Sigmoid colon (tissue), 6 donors: ENCODE measurements at regions not wholly inside any gene's neighbourhood (a gene's known extent, or its start where the extent isn't known, plus 50 kb on each side); places are given as distances from the start of the nearest gene placed in this dataset.

Experiments used
- DNase-seq: peaks from one replicate; pipeline ENCODE4 v3.0.0-alpha.2; 2019
- H3K27ac ChIP-seq, 4 donors: fragments of 200-600 bp; sonication (generic); one replicate each; pipeline ENCODE4 v1.5.1; 2016 to 2019; ENCODE audit warnings: mild to moderate bottlenecking in 1 of 4
- H3K27me3 ChIP-seq, 3 donors: fragments of 200-600 bp; sonication (generic); one replicate each; pipeline ENCODE4 v1.5.1; 2019; ENCODE audit warnings: mild to moderate bottlenecking in 1 of 3
- H3K36me3 ChIP-seq, 4 donors: fragments of 200-600 bp; sonication (generic); one replicate each; pipeline ENCODE4 v1.5.1; 2016 to 2019
- H3K4me1 ChIP-seq, 4 donors: fragments of 200-600 bp; sonication (generic); one replicate each; pipeline ENCODE4 v1.5.1; 2017 to 2019
- H3K4me3 ChIP-seq, 4 donors: fragments of 200-600 bp; sonication (generic); one replicate each; pipeline ENCODE4 v1.5.1; 2017 to 2019; ENCODE audit warnings: mild to moderate bottlenecking in 2 of 4, moderate library complexity in 1 of 4
- H3K9me3 ChIP-seq, 4 donors: fragments of 200-600 bp in 3 of 4; sonication (generic) in 3 of 4; one replicate each; pipeline versions ENCODE4 v1.5.1 to v1.6.1; 2013 to 2019
- EP300 ChIP-seq, 4 donors: sonication (generic); formaldehyde crosslinking; IDR thresholded peaks; one replicate each; pipeline ENCODE4 v1.6.1; 2017; ENCODE audit warnings: antibody characterized with exemption in 4 of 4
- POLR2A ChIP-seq, 2 donors: fragments of 450-650 bp; IDR thresholded peaks; one replicate each; pipeline ENCODE4 v1.6.1; 2016; ENCODE audit warnings: antibody characterized with exemption in 2 of 2, mild to moderate bottlenecking in 2 of 2, moderate library complexity in 2 of 2
- POLR2AphosphoS5 ChIP-seq, 4 donors: sonication (generic); formaldehyde crosslinking; IDR thresholded peaks; one replicate each; pipeline ENCODE4 v1.6.1; 2017; ENCODE audit warnings: antibody characterized with exemption in 4 of 4
- WGBS, 2 donors: extraction: QIAGEN DNeasy Blood & Tissue Kit; methylation state at CpG; one replicate each; pipeline ENCODE4 v1.1.7; 2013; 5-methylcytosine and 5-hydroxymethylcytosine counted together
- intact Hi-C: fragments of 100-400 bp; cut with DNase I; formaldehyde crosslinking; loops from one replicate; pipeline ENCODE4 v1.15.1; 2023
- TF ChIP-seq, protein P1 (sequence below), 4 experiments: fragments of 450-650 bp in 3 of 4; fragments of 200-600 bp in 1 of 4; IDR thresholded peaks; one replicate each; pipeline ENCODE4 v1.5.1; 2016 to 2019; ENCODE audit warnings: antibody characterized with exemption in 4 of 4, mild to moderate bottlenecking in 3 of 4, moderate library complexity in 2 of 4
- donor health status: healthy with polysubstance abuse.
- donor health status: healthy.

DNA sequence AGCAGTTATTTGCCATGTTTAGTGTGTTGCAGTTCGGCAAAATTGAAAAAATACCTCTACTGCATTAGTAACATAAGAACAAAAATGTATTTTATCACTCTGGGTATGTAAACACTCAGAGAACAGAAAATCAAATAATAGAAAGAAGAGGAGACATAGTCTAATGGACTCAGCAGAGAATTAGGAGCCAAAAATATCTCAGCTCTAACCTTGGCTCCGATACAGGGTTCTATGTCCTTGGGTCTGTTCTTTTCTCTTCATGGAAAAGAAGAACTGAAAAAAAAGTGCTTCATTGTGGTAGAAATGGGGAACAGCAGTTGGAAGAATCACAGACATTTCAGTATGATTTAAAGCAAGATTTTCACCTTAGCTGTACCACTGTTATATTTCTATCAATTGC is 240.5 kb upstream of the CXXC4 start:
- Histone ChIP-seq H3K4me1 (peaks cover 0 to 12% (median 0%) of the 10 kb centered on the region in 4 donors), H3K27ac (no peak overlapping the region), H3K27me3 (no peaks in the 10 kb centered on the region), H3K36me3 (no peaks in the 10 kb centered on the region), H3K4me3 (no peak overlapping the region), H3K9me3 (no peaks in the 10 kb centered on the region)
- intact Hi-C loops = no loop called here
- TF ChIP-seq POLR2A (IDR thresholded peaks at IDR 0.05) = no peak
- TF ChIP-seq EP300 (IDR thresholded peaks at IDR 0.05) = no peak
- TF ChIP-seq, protein P1, sequence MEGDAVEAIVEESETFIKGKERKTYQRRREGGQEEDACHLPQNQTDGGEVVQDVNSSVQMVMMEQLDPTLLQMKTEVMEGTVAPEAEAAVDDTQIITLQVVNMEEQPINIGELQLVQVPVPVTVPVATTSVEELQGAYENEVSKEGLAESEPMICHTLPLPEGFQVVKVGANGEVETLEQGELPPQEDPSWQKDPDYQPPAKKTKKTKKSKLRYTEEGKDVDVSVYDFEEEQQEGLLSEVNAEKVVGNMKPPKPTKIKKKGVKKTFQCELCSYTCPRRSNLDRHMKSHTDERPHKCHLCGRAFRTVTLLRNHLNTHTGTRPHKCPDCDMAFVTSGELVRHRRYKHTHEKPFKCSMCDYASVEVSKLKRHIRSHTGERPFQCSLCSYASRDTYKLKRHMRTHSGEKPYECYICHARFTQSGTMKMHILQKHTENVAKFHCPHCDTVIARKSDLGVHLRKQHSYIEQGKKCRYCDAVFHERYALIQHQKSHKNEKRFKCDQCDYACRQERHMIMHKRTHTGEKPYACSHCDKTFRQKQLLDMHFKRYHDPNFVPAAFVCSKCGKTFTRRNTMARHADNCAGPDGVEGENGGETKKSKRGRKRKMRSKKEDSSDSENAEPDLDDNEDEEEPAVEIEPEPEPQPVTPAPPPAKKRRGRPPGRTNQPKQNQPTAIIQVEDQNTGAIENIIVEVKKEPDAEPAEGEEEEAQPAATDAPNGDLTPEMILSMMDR (IDR thresholded peaks at IDR 0.05) = no peak
- TF ChIP-seq POLR2AphosphoS5 (IDR thresholded peaks at IDR 0.05) = no peak
- 81 to 87% methylated on average over 2 of the region's 2 CpGs for WGBS, 2 donors
- DNase-seq = no peak

DNA sequence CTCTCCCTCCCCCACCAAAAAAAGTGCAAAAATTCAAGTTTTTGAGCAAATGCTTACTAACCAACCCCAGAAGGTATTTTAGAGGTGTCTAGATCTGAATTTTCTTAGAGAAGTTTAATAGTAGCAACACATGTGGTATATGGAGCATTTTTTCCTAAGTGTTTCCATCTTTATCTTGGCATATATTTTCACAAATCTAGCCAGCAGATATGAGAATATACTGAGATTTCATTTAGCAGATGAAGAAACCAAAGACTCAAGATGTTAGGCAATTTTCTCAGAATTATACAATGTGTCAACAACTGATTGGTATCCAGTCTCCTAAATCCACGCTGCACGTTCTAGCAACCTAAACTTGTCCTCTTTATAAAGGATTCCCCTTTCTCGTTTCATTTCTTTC is 245.5 kb upstream of the CXXC4 start:
- no peak for DNase-seq
- Histone ChIP-seq H3K4me1 (peaks cover 0 to 8% (median 0%) of the 10 kb centered on the region in 4 donors), H3K27ac (no peak overlapping the region), H3K9me3 (no peaks in the 10 kb centered on the region), H3K4me3 (no peak overlapping the region), H3K36me3 (no peaks in the 10 kb centered on the region), H3K27me3 (no peaks in the 10 kb centered on the region)
- intact Hi-C loops = no loop called here
- TF ChIP-seq, protein P1 (IDR thresholded peaks at IDR 0.05) = no peak
- TF ChIP-seq EP300 (IDR thresholded peaks at IDR 0.05) = no peak
- no peak for TF ChIP-seq POLR2A (IDR thresholded peaks at IDR 0.05)
- no peak for TF ChIP-seq POLR2AphosphoS5 (IDR thresholded peaks at IDR 0.05)
- 86 to 87% methylated on average over 3 of the region's 3 CpGs for WGBS, 2 donors

DNA sequence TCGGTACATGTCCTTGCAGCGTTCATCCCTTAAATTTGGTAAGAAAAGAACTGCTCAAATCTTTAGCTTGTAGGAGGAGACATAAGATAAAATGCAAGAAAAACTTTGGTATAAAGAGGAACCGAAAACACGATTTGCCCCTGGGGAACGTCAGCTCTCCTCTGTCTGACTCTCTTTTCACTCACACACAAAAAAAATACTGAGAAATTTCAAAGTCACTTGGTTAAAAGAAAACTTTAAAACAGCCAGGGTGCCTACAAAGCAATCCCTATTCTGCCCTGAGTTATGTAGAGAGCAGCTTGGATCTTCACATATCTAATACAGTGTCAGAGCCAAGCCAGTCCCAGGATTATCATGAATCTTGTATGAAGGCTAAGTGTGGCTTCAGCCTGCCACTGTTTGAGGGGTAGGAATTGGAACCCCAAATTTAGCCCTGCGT is 248.5 kb upstream of the CXXC4 start:
- no peaks in the 10 kb centered on the region for H3K9me3 ChIP-seq

DNA sequence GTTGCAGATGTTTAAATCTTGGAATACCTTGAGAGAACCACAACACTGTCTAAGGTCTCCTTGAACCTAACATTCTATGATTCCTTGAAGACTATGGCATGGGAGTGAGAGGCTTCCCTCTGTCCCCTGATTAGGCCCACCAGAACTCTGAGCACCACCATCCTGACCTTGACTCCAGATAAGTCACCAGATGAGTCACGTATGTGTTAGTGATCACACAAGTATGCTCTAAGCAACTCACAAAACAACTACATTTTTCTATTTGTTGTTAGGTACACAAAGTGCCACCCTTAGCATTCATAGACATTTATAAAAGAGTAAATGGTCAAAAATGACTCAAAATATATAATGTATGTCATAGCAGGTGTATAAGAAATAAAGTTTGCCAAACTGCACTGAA is 252.9 kb upstream of the CXXC4 start:
- H3K27me3 ChIP-seq = no peaks in the 10 kb centered on the region
- TF ChIP-seq, protein P1 (IDR thresholded peaks at IDR 0.05) = no peak
- TF ChIP-seq POLR2A (IDR thresholded peaks at IDR 0.05) (no peak), POLR2AphosphoS5 (IDR thresholded peaks at IDR 0.05) (no peak), EP300 (IDR thresholded peaks at IDR 0.05) (no peak)
- H3K36me3 ChIP-seq = no peaks in the 10 kb centered on the region
- H3K4me3 ChIP-seq = no peak overlapping the region
- no peaks in the 10 kb centered on the region for H3K9me3 ChIP-seq
- 71 to 87% methylated on average over 1 of the region's 1 CpG for WGBS, 2 donors
- no peak overlapping the region for H3K27ac ChIP-seq
- H3K4me1 ChIP-seq = peaks cover 0 to 4% (median 0%) of the 10 kb centered on the region in 4 donors
- DNase-seq = no peak
- intact Hi-C loops = no loop called here

More for the DNA sequence above, 248.5 kb upstream of the CXXC4 start:
- H3K27ac ChIP-seq = no peak overlapping the region
- H3K36me3 ChIP-seq = no peaks in the 10 kb centered on the region
- WGBS, 2 donors = 77 to 89% methylated on average over 6 of the region's 6 CpGs
- DNase-seq = no peak
- no peaks in the 10 kb centered on the region for H3K4me1 ChIP-seq
- no peaks in the 10 kb centered on the region for H3K27me3 ChIP-seq
- intact Hi-C loops = no loop called here
- no peak for TF ChIP-seq EP300 (IDR thresholded peaks at IDR 0.05)
- no peak for TF ChIP-seq POLR2AphosphoS5 (IDR thresholded peaks at IDR 0.05)
- TF ChIP-seq, protein P1 (IDR thresholded peaks at IDR 0.05) = no peak
- no peak for TF ChIP-seq POLR2A (IDR thresholded peaks at IDR 0.05)
- no peak overlapping the region for H3K4me3 ChIP-seq

DNA sequence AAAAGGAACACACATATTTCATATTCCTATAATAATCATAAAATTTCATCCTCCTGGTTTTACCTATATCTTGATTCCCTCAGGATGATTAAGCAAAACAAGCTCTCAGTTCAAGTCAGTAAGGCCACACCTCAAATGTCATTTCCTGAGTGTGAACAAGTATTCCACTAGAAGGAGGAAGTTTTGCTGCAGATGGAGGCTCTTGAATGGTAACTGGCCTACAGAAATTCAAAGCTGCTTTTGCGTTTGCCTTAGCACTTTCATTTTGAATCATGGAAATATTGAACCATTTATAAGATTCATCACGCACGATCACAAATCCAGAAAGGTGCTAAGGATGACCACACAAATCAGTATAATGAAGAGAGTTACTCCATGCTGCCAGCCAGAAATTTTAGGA is 254.4 kb upstream of the CXXC4 start:
- Histone ChIP-seq H3K4me1 (peaks cover 0 to 4% (median 0%) of the 10 kb centered on the region in 4 donors), H3K27me3 (no peaks in the 10 kb centered on the region), H3K27ac (no peak overlapping the region), H3K9me3 (peaks cover 0 to under 1% (median 0%) of the 10 kb centered on the region in 4 donors), H3K4me3 (no peak overlapping the region), H3K36me3 (no peaks in the 10 kb centered on the region)
- intact Hi-C loops = no loop called here
- WGBS, 2 donors = 61 to 81% methylated on average over 3 of the region's 3 CpGs
- no peak for TF ChIP-seq POLR2AphosphoS5 (IDR thresholded peaks at IDR 0.05)
- TF ChIP-seq EP300 (IDR thresholded peaks at IDR 0.05) = no peak
- TF ChIP-seq, protein P1 (IDR thresholded peaks at IDR 0.05) = no peak
- TF ChIP-seq POLR2A (IDR thresholded peaks at IDR 0.05) = no peak
- DNase-seq = no peak
